Activated CD4-positive, alpha-beta T cell treated with anti-CD3 and anti-CD28 coated beads for 24 hours (primary cell): ENCODE measurements at regions not wholly inside any gene's neighbourhood (a gene's known extent, or its start where the extent isn't known, plus 50 kb on each side); places are given as distances from the start of the nearest gene placed in this dataset.

ENCODE experiments used
- DNase-seq, 2 donors: peaks; one replicate each; pipeline ENCODE4 v3.0.0-alpha.2; 2020; ENCODE audit warnings: low read depth in 2 of 2

- DNase-seq: no peak
These were observed 77.6 kb downstream of the PCDH1 start for GRCh38 chr5:141800617-141801016.

- DNase-seq: no peak
These were observed 78.6 kb downstream of the PCDH1 start for GRCh38 chr5:141799507-141800167.

- no peak for DNase-seq
These were observed 80.8 kb downstream of the PCDH1 start for GRCh38 chr5:141797425-141797824.

GRCh38 chr5:141795421-141795820 lies 82.8 kb downstream of the PCDH1 start:
- no peak for DNase-seq

- no peak for DNase-seq
These were observed 84.3 kb downstream of the PCDH1 start for GRCh38 chr5:141793881-141794280.

- no peak for DNase-seq
These were observed 84.8 kb downstream of the PCDH1 start for GRCh38 chr5:141793403-141793802.

GRCh38 chr5:141790630-141791029 lies 87.6 kb downstream of the PCDH1 start:
- no peak for DNase-seq

GRCh38 chr5:141789330-141789729 lies 88.9 kb downstream of the PCDH1 start:
- DNase-seq: no peak

GRCh38 chr5:141788296-141788970 lies 89.8 kb downstream of the PCDH1 start:
- no peak for DNase-seq

GRCh38 chr5:141787376-141787775 lies 90.8 kb downstream of the PCDH1 start:
- no peak for DNase-seq

- no peak for DNase-seq
These were observed 91.5 kb downstream of the PCDH1 start for GRCh38 chr5:141786700-141787099.

GRCh38 chr5:141785711-141786110 lies 92.5 kb downstream of the PCDH1 start:
- no peak for DNase-seq

- no peak for DNase-seq
These were observed 93.1 kb downstream of the PCDH1 start for GRCh38 chr5:141785135-141785534.

GRCh38 chr5:141784529-141784928 lies 93.7 kb downstream of the PCDH1 start:
- no peak for DNase-seq

- DNase-seq: no peak
These were observed 94.3 kb downstream of the PCDH1 start for GRCh38 chr5:141783947-141784296.

GRCh38 chr5:141783005-141783946 lies 94.9 kb downstream of the PCDH1 start:
- DNase-seq: no peak

GRCh38 chr5:141781910-141782309 lies 96.3 kb downstream of the PCDH1 start:
- DNase-seq: no peak

- no peak for DNase-seq
These were observed 97.0 kb downstream of the PCDH1 start for GRCh38 chr5:141780952-141781781.

- DNase-seq: no peak
These were observed 97.8 kb downstream of the PCDH1 start for GRCh38 chr5:141780240-141780951.

- DNase-seq: no peak
These were observed 97.5 kb upstream of the ARAP3 start for GRCh38 chr5:141779503-141779973.

GRCh38 chr5:141778683-141779082 lies 96.7 kb upstream of the ARAP3 start:
- DNase-seq: no peak
